SHP77 treated with DMSO at 0.1 percent for 48 hours (cell line): ENCODE measurements at regions not wholly inside any gene's neighbourhood (a gene's known extent, or its start where the extent isn't known, plus 50 kb on each side); places are given as distances from the start of the nearest gene placed in this dataset.
A peak's percentile ranks its signal among the peaks of the same experiment; 100 is the strongest.
"Not testable (repeated sequence)": the region's sequence is repeated elsewhere in the genome, so short reads cannot be mapped to it uniquely, and the experiment has no call there.

Source experiments
- DNase-seq: peaks from one replicate; lab custom pipeline; 2025; lab: John Stamatoyannopoulos, UW

GRCh38 chr16:17939723-17940122 is 396.8 kb downstream of the NPIPA8 start:
- DNase-seq, result no peak

DNA sequence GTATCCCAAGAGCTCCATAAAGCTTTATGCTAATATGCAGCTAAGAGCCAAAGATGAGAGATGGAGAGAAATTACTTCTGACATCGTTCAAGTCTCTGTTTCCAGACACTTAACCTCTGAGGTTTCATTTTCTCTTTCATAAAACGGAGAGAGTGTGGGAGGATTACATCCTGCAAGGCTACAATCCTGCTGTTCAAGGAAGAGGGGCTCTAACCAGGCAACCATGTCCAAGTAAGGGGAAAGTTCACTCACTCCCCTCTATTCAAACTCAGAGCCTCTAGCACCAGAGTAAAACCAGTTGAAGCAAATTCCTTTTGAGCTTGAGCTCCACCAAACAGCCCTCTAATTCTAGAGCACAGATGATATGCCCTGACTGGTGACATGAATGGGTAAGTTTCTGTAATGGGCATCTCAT is 397.4 kb downstream of the NPIPA8 start:
- DNase-seq, result no peak

DNA sequence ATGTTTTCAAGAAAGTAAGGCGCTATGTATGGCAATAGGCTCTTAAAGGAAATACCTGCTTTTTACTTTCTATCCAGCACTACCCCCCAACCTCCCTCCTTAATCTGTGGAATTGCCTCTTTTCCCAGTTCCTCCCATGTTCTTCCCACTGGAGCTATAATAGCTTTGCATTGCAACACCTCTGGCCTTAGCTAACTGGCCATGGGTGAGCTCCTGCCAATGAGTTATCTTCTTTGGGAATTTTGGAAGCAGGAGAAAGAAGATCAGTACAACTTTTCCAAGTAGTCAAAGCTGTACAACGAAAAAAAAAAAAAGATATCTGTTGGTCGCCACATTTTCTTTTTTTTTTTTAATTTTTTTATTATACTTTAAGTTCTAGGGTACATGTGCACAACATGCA is 398.0 kb downstream of the NPIPA8 start:
- no peak for DNase-seq

- no peak for DNase-seq
These were observed 399.7 kb downstream of the NPIPA8 start for GRCh38 chr16:17936766-17937402.

GRCh38 chr16:17930280-17930679 is 406.3 kb downstream of the NPIPA8 start:
- no peak for DNase-seq

DNA sequence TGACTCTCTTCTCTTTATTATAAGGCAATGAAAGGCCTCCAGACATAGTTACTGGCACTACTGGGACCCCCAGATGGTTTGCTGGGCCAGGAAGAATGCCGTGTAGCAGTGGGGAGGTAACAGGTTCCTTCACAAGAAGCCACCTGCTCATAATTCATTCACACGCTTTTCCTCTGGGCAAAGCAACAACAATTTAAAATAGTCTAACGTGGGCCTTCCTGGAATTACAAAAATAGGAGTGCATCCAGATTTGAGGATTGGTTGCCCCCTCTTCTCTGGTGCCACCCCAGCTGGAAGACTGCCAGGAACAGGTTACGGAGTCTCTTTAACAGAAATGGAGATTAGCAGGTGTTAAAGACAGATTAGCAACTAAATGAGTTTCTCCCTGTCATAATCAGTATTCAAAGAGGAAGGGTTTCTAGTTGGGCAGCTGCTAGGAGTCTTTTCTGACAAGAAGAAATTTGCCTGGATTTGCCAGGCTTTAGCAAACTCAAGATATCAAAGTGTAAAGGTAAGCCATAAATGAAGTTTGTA is 409.6 kb downstream of the NPIPA8 start:
- DNase-seq, result no peak

GRCh38 chr16:17926461-17926860 is 410.1 kb downstream of the NPIPA8 start:
- no peak for DNase-seq

DNA sequence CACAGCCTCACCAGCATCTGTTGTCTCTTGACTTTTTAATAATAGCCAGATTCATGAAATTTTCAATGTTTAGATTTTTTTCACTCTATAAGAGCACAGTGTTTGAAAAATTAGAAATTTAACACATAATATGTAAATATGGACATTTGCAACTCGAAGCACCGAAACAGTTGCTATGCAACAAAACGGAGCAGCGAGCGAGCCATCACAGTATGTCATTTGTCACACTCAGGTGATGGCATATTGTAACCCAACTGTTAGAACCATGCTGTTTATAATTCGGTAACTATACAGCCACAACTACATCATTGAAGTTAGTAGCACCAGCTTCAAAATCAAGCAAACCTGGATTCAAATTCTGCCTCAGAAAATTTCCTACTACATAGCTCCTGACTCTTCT is 410.8 kb downstream of the NPIPA8 start:
- no peak for DNase-seq

DNA sequence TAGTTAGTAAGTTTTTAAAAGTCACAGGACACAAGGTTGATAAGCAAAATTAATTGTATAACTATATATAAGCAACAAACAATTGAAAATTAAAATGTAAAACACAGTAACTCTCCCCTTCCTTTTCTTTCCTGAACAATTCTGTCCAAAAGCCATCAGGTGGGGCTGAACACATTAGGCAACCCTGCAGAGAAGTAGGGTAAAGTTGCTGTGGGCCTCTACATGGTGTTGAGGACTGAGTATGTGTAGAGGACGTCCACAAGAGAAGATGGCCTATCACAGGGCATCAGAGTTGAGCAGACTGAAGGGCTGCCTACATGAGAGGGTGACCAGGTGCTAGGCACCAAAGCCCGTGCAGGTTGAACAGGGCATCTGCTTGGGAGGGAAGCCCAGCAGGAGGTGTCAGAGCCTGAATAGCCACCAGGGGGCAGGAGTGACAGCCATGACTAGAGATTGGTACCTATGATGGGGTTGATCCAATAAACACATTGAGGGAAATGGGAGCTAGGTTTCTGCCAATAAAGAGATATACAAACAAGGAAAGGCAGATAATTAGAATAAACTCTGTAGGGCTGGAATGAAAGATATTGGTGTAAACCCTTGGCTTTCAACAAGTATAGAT is 415.1 kb downstream of the NPIPA8 start:
- DNase-seq, result peak; percentile 8

DNA sequence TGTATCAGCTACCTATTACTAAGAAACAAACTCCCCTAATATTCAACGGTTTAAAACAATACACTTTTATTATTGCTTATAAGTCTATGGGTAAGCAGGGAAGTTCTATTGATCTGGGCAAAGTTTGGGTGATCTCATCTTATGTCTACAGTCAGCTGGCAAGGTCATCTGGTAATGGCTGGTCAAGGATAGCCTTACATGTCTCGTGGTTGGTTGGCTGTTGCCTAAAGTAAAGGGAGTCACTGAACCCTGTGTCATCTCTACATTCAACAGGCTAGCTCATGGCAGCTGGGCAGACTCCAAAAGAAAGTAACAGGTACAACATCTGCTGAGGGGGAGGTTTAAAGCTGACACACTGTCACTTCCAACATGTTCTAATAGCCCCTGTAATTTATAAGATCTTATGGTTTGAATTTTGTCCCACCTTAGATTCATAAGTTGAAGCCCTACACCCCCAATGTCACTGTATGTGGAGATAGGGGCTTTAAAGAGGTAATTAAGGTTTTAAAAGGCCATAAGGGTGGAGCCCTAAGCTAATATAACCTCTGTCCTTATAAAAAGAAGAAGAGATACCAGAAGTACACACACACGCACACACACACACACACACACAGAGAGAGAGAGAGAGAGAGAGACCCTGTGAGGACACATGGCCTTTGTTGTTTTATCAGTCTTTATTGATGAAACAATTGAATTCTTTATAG is 419.1 kb downstream of the NPIPA8 start:
- no peak for DNase-seq

- no peak for DNase-seq
These were observed 420.7 kb downstream of the NPIPA8 start for GRCh38 chr16:17915791-17916190.

- no peak for DNase-seq
These were observed 422.4 kb downstream of the NPIPA8 start for GRCh38 chr16:17914168-17914567.

DNA sequence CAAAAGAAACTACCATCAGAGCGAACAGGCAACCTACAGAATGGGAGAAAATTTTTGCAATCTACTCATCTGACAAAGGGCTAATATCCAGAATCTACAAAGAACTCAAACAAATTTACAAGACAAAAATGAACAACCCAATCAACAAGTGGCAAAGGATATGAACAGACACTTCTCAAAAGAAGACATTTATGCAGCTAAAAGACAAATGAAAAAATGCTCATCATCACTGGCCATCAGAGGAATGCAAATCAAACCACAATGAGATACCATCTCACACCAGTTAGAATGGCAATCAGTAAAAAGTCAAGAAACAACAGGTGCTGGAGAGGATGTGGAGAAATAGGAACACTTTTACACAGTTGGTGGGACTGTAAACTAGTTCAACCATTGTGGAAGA is 425.0 kb downstream of the NPIPA8 start:
- not testable (repeated sequence) for DNase-seq

DNA sequence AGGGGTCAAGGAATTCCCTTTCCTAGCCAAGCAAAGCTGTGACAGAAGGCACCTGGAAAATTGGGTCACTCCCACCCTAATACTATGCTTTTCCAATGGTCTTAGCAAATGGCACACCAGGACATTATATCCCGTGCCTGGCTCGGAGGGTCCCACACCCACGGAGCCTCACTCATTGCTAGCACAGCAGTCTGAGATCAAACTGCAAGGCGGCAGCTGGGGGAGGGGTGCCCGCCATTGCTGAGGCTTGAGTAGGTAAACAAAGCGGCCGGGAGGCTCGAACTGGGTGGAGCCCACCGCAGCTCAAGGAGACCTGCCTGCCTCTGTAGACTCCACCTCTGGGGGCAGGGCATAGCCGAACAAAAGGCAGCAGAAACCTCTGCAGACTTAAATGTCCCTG is 429.9 kb downstream of the NPIPA8 start:
- not testable (repeated sequence) for DNase-seq

GRCh38 chr16:17901309-17901708 is 430.5 kb upstream of the XYLT1 start:
- no peak for DNase-seq

DNA sequence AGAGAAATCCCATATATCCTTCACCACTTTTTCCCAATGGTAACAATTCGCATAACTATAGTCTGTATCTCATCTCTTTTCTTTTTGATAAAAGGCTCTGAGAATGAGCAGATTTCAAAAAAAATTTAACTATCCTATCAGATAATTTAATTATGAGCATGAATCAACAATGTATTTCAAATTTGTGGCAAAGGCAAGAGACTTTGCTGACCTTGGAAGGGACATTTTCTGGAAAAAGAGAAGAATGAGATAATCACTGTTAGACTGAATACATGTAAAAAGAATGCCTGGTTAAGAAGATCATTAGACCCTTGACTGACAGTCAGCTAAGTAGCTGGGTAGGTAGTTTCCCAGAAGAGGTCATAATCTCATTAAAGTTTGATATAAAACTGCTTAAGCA is 428.4 kb upstream of the XYLT1 start:
- DNase-seq, result no peak

GRCh38 chr16:17887963-17888362 is 417.2 kb upstream of the XYLT1 start:
- DNase-seq, result no peak

- DNase-seq, result no peak
These were observed 415.0 kb upstream of the XYLT1 start for GRCh38 chr16:17885659-17886207.

GRCh38 chr16:17877821-17878360 is 407.1 kb upstream of the XYLT1 start:
- no peak for DNase-seq

GRCh38 chr16:17866996-17867395 is 396.2 kb upstream of the XYLT1 start:
- DNase-seq, result no peak

- DNase-seq, result no peak
These were observed 391.3 kb upstream of the XYLT1 start for GRCh38 chr16:17861981-17862479.

- no peak for DNase-seq
These were observed 387.3 kb upstream of the XYLT1 start for GRCh38 chr16:17858061-17858460.
